CD8-positive, alpha-beta memory T cell (primary cell): ENCODE measurements at regions not wholly inside any gene's neighbourhood (a gene's known extent, or its start where the extent isn't known, plus 50 kb on each side); places are given as distances from the start of the nearest gene placed in this dataset.
"Not testable (repeated sequence)": the region's sequence is repeated elsewhere in the genome, so short reads cannot be mapped to it uniquely, and the experiment has no call there.

ENCODE experiments used
- CTCF ChIA-PET: fragments of 350-600 bp; sonication (Branson Sonifier 250); formaldehyde crosslinking; loops from one replicate; lab custom pipeline; 2021; ENCODE audit warnings: antibody characterized with exemption; lab: Charles Lee
- POLR2A ChIA-PET: fragments of 350-600 bp; sonication (Branson Sonifier 250); formaldehyde crosslinking; loops from one replicate; lab custom pipeline; 2021; ENCODE audit warnings: antibody characterized with exemption; lab: Charles Lee
- DNase-seq, 5 donors: peaks; one replicate each; pipeline versions ENCODE4 v3.0.0 to v3.0.0-alpha.2; 2020 to 2022; ENCODE audit warnings: mixed read lengths in 1 of 5
- H3K27ac ChIP-seq: one replicate; pipeline ENCODE4 v1.7.0; 2013; ENCODE audit warnings: low read depth, mild to moderate bottlenecking, low read length, moderate library complexity
- H3K27me3 ChIP-seq: 2 replicates; pipeline ENCODE4 v1.7.0; 2013; ENCODE audit warnings: low read length, mild to moderate bottlenecking; ENCODE audit not compliant: insufficient read depth, poor library complexity, severe bottlenecking
- H3K36me3 ChIP-seq: 2 replicates; pipeline ENCODE4 v1.7.0; 2013; ENCODE audit warnings: mild to moderate bottlenecking, low read length, moderate library complexity; ENCODE audit not compliant: insufficient read depth
- H3K4me1 ChIP-seq: 2 replicates; pipeline ENCODE4 v1.7.0; 2013; ENCODE audit warnings: mild to moderate bottlenecking, low read length, moderate library complexity; ENCODE audit not compliant: insufficient read depth
- H3K4me3 ChIP-seq: 2 replicates; pipeline ENCODE4 v1.7.0; 2013; ENCODE audit warnings: mild to moderate bottlenecking, low read length
- H3K9me3 ChIP-seq: 2 replicates; pipeline ENCODE4 v1.7.0; 2013; ENCODE audit warnings: mild to moderate bottlenecking, low read length
- H3K27ac Mint-ChIP-seq, 8 donors: one replicate each; pipeline ENCODE4 v1.8.0; 2020 to 2021; ENCODE audit warnings: mixed read lengths in 8 of 8, mild to moderate bottlenecking in 6 of 8, inconsistent platforms in 3 of 8, moderate library complexity in 3 of 8
- H3K27me3 Mint-ChIP-seq, 2 donors: one replicate each; pipeline ENCODE4 v1.8.0; 2020 to 2021; ENCODE audit warnings: mixed read lengths in 2 of 2, mild to moderate bottlenecking in 1 of 2, moderate library complexity in 1 of 2
- H3K36me3 Mint-ChIP-seq, 3 donors: one replicate each; pipeline ENCODE4 v1.8.0; 2020 to 2021; ENCODE audit warnings: mixed read lengths in 3 of 3, inconsistent platforms in 1 of 3, mild to moderate bottlenecking in 1 of 3
- H3K4me1 Mint-ChIP-seq, 3 donors: one replicate each; pipeline ENCODE4 v1.8.0; 2020 to 2021; ENCODE audit warnings: mixed read lengths in 3 of 3, inconsistent platforms in 1 of 3, mild to moderate bottlenecking in 1 of 3
- H3K4me3 Mint-ChIP-seq, 7 donors: one replicate each; pipeline ENCODE4 v1.8.0; 2020 to 2021; ENCODE audit warnings: mixed read lengths in 7 of 7, mild to moderate bottlenecking in 6 of 7, moderate library complexity in 4 of 7, inconsistent platforms in 2 of 7
- H3K9me3 Mint-ChIP-seq, 5 donors: one replicate each; pipeline ENCODE4 v1.8.0; 2020 to 2022; ENCODE audit warnings: mixed read lengths in 5 of 5, mild to moderate bottlenecking in 3 of 5, moderate library complexity in 2 of 5, inconsistent platforms in 1 of 5

DNA sequence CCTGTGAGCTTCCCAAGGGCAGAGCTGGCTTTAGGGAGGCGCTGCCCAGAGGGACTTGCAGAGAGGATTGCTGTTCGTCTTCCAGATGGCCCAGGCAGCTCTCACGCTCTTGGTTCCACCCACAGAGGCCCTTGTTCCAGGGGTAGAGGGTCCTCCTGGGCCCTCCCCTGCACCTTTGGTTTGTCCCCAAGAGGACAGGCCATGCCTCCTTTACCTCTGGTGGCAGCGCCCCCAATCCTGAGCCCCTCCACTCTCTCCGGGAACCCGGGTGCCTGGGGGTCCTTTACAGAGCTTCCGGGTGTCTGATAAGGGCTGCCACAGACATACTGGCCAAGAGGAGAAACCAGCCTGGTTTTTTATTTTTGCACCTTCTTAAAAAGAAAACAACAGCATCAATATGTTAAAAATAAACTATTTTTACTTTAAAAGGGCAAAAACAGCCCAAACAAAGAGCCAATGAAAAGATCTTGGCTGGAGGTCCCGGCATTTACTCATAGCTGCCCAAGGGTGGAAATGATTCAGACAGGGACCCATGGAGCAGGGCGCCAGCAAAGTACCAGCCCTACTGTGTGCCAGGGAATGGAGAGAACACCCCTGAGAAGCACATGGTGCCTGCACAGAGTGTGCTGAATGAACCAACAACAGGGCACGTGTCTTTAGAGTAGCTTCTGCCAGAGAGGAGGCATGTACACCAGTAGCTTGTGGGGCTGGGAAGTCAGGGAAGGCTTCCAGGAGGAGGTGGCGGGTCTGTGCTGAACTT lies 70.8 kb upstream of the LRPAP1 start:
- H3K27me3 Mint-ChIP-seq, H3K9me3 ChIP-seq, CTCF ChIA-PET, H3K4me1 Mint-ChIP-seq, H3K27me3 ChIP-seq, H3K36me3 ChIP-seq, DNase-seq, H3K4me3 Mint-ChIP-seq, H3K9me3 Mint-ChIP-seq, H3K4me1 ChIP-seq, POLR2A ChIA-PET, H3K27ac ChIP-seq, H3K27ac Mint-ChIP-seq, H3K4me3 ChIP-seq, H3K36me3 Mint-ChIP-seq: not testable (repeated sequence)

DNA sequence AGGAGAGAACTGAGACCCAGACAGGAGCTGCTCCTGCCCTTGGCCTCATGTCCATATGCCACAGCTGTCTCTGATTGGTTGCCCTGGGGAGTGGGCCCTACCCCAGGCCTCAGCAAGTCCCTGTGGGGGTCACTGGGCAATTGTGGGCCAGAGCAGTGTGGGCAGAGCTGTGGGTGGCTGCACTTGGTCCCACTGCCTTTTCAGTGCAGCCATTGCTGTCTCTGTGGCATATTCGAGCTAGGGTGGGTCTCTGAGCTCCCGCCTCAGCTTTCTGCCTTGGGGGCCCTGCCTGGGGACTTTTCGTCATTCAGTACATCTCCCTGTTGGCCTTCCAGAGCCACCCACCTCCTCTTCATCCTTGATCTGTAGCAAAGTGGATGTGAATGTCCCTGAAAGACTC lies 69.8 kb upstream of the LRPAP1 start:
- CTCF ChIA-PET, result no interaction called here

DNA sequence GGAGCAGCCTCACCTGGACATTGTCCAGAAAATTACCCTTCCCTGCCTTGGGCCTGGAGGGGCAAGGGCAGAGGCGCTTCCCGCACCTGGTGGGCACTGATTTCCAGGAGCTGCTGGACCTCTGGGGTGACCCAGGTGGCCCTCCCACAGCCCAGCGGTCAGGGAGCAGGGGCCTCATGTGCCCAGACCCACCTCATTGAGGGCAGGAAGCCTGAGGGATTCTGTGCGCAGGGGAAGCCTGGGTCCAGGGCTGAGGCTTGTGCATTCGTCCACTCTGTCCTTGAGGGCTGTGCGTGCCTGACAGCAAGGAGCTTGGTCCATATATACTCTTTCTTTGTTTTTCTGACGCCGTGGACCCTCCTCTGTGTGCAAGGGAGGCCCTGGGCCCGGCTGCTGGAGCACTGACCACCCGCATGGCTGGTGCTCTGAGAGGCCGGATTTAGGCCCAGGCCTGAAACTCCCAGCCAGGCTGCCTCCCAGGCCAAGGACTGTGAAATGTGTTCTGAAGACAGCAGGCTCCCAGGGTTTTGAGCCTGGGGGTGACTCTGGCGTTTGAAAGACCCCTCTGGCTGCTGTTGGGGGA lies 69.0 kb upstream of the LRPAP1 start:
- H3K36me3 ChIP-seq, H3K27ac Mint-ChIP-seq, H3K4me3 Mint-ChIP-seq, H3K27me3 Mint-ChIP-seq, CTCF ChIA-PET, H3K27ac ChIP-seq, H3K4me3 ChIP-seq, H3K9me3 Mint-ChIP-seq, H3K36me3 Mint-ChIP-seq, POLR2A ChIA-PET, H3K9me3 ChIP-seq, H3K4me1 ChIP-seq, H3K4me1 Mint-ChIP-seq, H3K27me3 ChIP-seq, DNase-seq: not testable (repeated sequence)

More for the DNA sequence above, 69.8 kb upstream of the LRPAP1 start:
- Histone ChIP-seq H3K4me1 (no peaks in the 10 kb centered on the region), H3K27ac (no peak overlapping the region), H3K9me3 (no peaks in the 10 kb centered on the region), H3K27me3 (no peaks in the 10 kb centered on the region), H3K36me3 (no peaks in the 10 kb centered on the region), H3K4me3 (no peak overlapping the region)
- POLR2A ChIA-PET, result no interaction called here
- DNase-seq, result no peak
- no peaks in the 10 kb centered on the region for H3K4me1 Mint-ChIP-seq
- H3K27ac Mint-ChIP-seq, result no peak overlapping the region
- peaks cover 0 to 2% of the 10 kb centered on the region in 2 donors for H3K27me3 Mint-ChIP-seq
- no peaks in the 10 kb centered on the region for H3K9me3 Mint-ChIP-seq
- H3K4me3 Mint-ChIP-seq, result no peak overlapping the region
- H3K36me3 Mint-ChIP-seq, result no peaks in the 10 kb centered on the region

DNA sequence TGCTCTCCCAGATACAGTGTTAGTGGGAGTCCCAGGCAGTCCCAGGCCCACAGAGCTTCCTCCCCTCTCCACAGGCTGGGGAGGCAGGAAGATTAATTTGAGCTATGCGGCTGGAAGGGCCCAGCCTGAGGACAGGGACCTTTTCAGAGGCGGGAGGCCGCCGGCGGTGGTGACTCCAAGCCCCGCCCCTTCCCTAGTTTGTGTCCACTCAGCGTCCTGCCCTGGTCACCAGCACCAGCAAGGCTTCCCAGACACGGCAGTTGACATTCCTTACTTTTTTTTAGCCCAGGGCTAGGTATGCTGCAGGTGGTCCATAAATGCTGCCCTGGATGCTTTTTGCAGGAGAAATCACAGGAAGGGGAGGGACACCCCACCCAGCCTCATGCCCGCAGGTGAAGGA lies 67.7 kb upstream of the LRPAP1 start:
- no peak overlapping the region for H3K4me3 Mint-ChIP-seq
- Histone ChIP-seq H3K9me3 (no peaks in the 10 kb centered on the region), H3K27ac (no peak overlapping the region), H3K36me3 (no peaks in the 10 kb centered on the region), H3K4me1 (no peaks in the 10 kb centered on the region), H3K4me3 (no peak overlapping the region), H3K27me3 (no peaks in the 10 kb centered on the region)
- CTCF ChIA-PET, result no interaction called here
- H3K36me3 Mint-ChIP-seq, result no peaks in the 10 kb centered on the region
- H3K9me3 Mint-ChIP-seq, result no peaks in the 10 kb centered on the region
- DNase-seq, result no peak
- H3K27ac Mint-ChIP-seq, result no peak overlapping the region
- no peaks in the 10 kb centered on the region for H3K4me1 Mint-ChIP-seq
- POLR2A ChIA-PET, result no interaction called here
- H3K27me3 Mint-ChIP-seq, result peaks cover 2 to 9% of the 10 kb centered on the region in 2 donors

DNA sequence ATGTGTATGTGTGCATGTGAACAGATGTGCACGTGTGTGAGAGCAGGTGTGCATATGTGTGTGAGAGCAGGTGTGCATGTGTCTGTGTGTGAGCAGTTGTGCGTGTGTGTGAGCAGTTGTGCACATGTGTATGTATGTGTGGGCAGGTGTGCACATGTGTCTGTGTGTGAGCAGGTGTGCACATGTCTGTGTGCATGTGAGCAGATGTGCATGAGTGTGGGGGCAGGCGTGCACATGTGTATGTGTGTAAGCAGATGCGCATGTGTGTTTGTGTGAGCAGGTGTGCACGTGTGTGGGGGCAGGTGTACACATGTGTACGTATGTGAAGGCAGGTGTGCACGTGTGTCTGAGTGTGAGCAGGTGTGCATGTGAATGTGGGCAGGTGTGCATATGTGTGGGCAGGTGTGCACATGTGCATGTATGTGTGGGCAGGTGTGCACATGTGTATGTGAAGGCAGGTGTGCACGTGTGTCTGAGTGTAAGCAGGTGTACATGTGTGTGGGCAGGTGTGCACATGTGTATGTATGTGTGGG lies 66.5 kb upstream of the LRPAP1 start:
- Histone ChIP-seq H3K9me3 (no peaks in the 10 kb centered on the region), H3K36me3 (no peaks in the 10 kb centered on the region), H3K27ac (no peak overlapping the region), H3K27me3 (no peaks in the 10 kb centered on the region), H3K4me3 (no peak overlapping the region), H3K4me1 (no peaks in the 10 kb centered on the region)
- no peaks in the 10 kb centered on the region for H3K9me3 Mint-ChIP-seq
- peaks cover 0 to 1% (median 0%) of the 10 kb centered on the region in 3 donors for H3K36me3 Mint-ChIP-seq
- DNase-seq, result no peak
- H3K4me1 Mint-ChIP-seq, result no peaks in the 10 kb centered on the region
- no peak overlapping the region for H3K4me3 Mint-ChIP-seq
- POLR2A ChIA-PET, result no interaction called here
- H3K27ac Mint-ChIP-seq, result no peak overlapping the region
- H3K27me3 Mint-ChIP-seq, result peaks cover 2 to 17% of the 10 kb centered on the region in 2 donors
- CTCF ChIA-PET, result no interaction called here

DNA sequence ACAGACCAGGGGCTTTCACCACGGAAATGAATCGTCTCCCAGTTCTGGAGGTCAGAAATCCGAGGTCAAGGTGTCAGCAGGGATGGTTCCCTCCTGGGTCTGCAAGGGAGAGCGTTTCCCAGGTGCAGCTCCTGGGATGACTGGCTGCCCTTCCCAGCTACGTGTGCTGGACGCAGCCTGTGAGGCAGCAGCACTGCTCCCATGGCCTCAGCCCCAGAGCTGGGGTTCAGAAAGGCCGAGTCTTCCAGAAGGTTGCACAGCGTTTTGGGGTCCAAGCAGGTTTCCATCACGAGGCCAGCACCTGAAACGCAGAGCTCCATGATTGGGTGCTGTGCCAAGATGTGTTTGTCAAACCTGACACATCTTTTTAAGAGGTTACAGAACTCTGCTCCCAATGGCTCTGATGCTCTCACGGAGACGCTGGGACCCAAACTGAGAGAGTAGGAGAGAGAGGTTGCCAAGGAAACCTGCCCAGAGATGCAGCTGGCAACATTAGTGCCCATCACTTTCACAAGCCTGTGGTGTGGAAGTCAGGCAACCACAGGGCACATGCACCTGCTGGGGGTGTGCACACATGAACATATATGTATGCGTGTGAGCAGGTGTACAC lies 65.8 kb upstream of the LRPAP1 start:
- POLR2A ChIA-PET, H3K27me3 ChIP-seq, DNase-seq, H3K4me1 ChIP-seq, H3K9me3 ChIP-seq, H3K4me1 Mint-ChIP-seq, H3K4me3 Mint-ChIP-seq, CTCF ChIA-PET, H3K27ac Mint-ChIP-seq, H3K36me3 ChIP-seq, H3K27ac ChIP-seq, H3K36me3 Mint-ChIP-seq, H3K9me3 Mint-ChIP-seq, H3K4me3 ChIP-seq: not testable (repeated sequence)
- H3K27me3 Mint-ChIP-seq, result peaks cover 5 to 24% of the 10 kb centered on the region in 2 donors

DNA sequence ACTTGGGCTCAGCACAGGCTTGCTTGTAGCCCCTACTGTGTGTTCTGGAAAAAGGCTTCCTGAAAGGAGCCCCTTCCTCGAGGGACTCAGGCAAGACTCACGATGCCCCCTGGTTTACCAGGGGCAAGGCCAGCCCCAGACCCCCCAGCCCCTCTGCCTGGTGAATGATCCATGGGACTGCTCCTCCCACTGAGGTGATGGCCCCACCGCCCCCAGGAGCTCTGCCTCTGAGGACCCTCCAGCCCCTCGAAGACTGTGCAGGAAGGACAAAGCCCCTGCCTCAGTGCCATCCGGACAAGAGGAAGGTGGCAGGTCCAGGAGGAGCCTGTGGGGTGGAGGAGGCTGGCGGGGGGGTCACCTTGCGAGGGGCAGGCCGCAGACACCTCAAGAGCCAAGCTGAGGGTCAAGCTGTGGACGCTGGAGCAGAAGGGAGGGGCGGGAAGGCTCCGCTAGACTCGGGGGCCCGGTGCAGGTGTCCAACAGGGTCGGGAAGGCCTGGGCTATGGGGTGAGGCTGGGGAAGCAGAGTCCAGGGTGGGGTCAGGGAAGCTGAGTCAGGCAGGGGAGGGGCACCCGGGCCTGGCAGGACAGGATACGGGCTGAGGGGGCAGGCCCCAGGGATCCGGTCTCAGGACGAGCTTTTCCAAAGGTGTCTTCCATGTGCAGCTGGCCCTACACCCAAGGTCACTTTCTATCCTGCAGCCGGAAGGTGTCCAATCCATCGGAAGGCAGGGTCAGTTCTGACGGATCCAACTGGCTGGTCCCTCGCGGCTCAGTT lies 64.9 kb upstream of the LRPAP1 start:
- peaks cover 3 to 30% of the 10 kb centered on the region in 2 donors for H3K27me3 Mint-ChIP-seq
- CTCF ChIA-PET, H3K27ac ChIP-seq, H3K4me3 Mint-ChIP-seq, DNase-seq, H3K4me1 ChIP-seq, H3K27me3 ChIP-seq, H3K4me3 ChIP-seq, H3K9me3 ChIP-seq, H3K36me3 ChIP-seq, H3K27ac Mint-ChIP-seq, H3K9me3 Mint-ChIP-seq, H3K4me1 Mint-ChIP-seq, H3K36me3 Mint-ChIP-seq, POLR2A ChIA-PET: not testable (repeated sequence)
